ENCODE measurements at regions not wholly inside any gene's neighbourhood (a gene's known extent, or its start where the extent isn't known, plus 50 kb on each side); places are given as distances from the start of the nearest gene placed in this dataset.
"Not testable (repeated sequence)": the region's sequence is repeated elsewhere in the genome, so short reads cannot be mapped to it uniquely, and the experiment has no call there.

DNA sequence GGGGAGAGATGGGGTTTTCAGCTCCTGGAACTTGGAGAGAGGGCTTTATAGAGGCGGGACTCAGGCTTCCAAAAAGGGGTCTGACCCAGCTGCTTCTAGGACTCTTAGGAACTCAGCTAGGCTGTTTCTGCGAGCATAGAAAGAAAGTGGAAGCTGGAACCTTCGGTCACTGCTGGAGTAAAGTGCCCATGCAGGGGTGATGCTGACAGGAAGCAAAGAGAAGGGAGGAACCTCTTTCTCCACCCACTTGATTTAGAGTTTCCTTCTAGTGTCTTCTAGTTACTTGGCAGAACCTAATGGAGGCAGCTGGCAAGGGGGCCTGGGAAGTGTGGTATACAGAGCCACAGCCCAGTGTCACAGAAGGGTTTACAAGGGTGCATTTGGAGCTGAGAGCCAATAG, 283.6 kb downstream of the QKI start:
- no peak overlapping the region for H3K27ac Mint-ChIP-seq
- no peaks in the 10 kb centered on the region for H3K9me3 Mint-ChIP-seq
- Histone ChIP-seq H3K27ac (ENCODE audit: low read depth, low read length) (no peak overlapping the region), H3K36me3 (ENCODE audit: control insufficient read depth in 2 of 3, insufficient read depth in 3 of 3, low read length in 3 of 3) (no peaks in the 10 kb centered on the region), H3K27me3 (ENCODE audit: control insufficient read depth in 2 of 2, insufficient read depth in 2 of 2, low read length in 2 of 2) (no peaks in the 10 kb centered on the region), H3K4me3 (ENCODE audit: low read length) (no peak overlapping the region), H3K9me3 (ENCODE audit: control insufficient read depth in 2 of 3, low read length in 3 of 3) (no peaks in the 10 kb centered on the region), H3K4me1 (ENCODE audit: control insufficient read depth in 2 of 2, insufficient read depth in 2 of 2, low read length in 2 of 2) (no peaks in the 10 kb centered on the region)
- no peak overlapping the region for H3K4me3 Mint-ChIP-seq
- peaks cover 8 to 44% (median 33%) of the 10 kb centered on the region in 5 donors for H3K27me3 Mint-ChIP-seq
- DNase-seq: no peak
- no peak for ATAC-seq
- intact Hi-C loops (cut with micrococcal nuclease): no loop called here
- H3K36me3 Mint-ChIP-seq: no peaks in the 10 kb centered on the region
- POLR2A ChIA-PET: no interaction called here
- CTCF ChIA-PET: no interaction called here
- H3K4me1 Mint-ChIP-seq: no peaks in the 10 kb centered on the region

- ATAC-seq; H3K4me3 Mint-ChIP-seq; H3K36me3 ChIP-seq (ENCODE audit: control insufficient read depth in 2 of 3, insufficient read depth in 3 of 3, low read length in 3 of 3); DNase-seq; H3K9me3 ChIP-seq (ENCODE audit: control insufficient read depth in 2 of 3, low read length in 3 of 3); H3K27me3 ChIP-seq (ENCODE audit: control insufficient read depth in 2 of 2, insufficient read depth in 2 of 2, low read length in 2 of 2); H3K27ac ChIP-seq (ENCODE audit: low read depth, low read length); intact Hi-C loops (cut with micrococcal nuclease); H3K9me3 Mint-ChIP-seq; H3K4me1 ChIP-seq (ENCODE audit: control insufficient read depth in 2 of 2, insufficient read depth in 2 of 2, low read length in 2 of 2); POLR2A ChIA-PET; H3K4me1 Mint-ChIP-seq; H3K27ac Mint-ChIP-seq; H3K36me3 Mint-ChIP-seq; H3K4me3 ChIP-seq (ENCODE audit: low read length); CTCF ChIA-PET: not testable (repeated sequence)
- peaks cover 3 to 44% (median 33%) of the 10 kb centered on the region in 5 donors for H3K27me3 Mint-ChIP-seq
Observed at GRCh38 chr6:163696311-163696710, 281.8 kb downstream of the QKI start.

- H3K4me1 ChIP-seq (ENCODE audit: control insufficient read depth in 2 of 2, insufficient read depth in 2 of 2, low read length in 2 of 2): no peaks in the 10 kb centered on the region
- no peaks in the 10 kb centered on the region for H3K27me3 ChIP-seq (ENCODE audit: control insufficient read depth in 2 of 2, insufficient read depth in 2 of 2, low read length in 2 of 2)
- intact Hi-C loops (cut with micrococcal nuclease): no loop called here
- DNase-seq (no peak), ATAC-seq (no peak)
- ChIA-PET CTCF (no interaction called here), POLR2A (no interaction called here)
- no peaks in the 10 kb centered on the region for H3K36me3 ChIP-seq (ENCODE audit: control insufficient read depth in 2 of 3, insufficient read depth in 3 of 3, low read length in 3 of 3)
- H3K9me3 ChIP-seq (ENCODE audit: control insufficient read depth in 2 of 3, low read length in 3 of 3): no peaks in the 10 kb centered on the region
- no peak overlapping the region for H3K27ac Mint-ChIP-seq
- H3K27ac ChIP-seq (ENCODE audit: low read depth, low read length): no peak overlapping the region
- H3K4me1 Mint-ChIP-seq: no peaks in the 10 kb centered on the region
- H3K4me3 Mint-ChIP-seq: no peak overlapping the region
- no peaks in the 10 kb centered on the region for H3K36me3 Mint-ChIP-seq
- H3K9me3 Mint-ChIP-seq: no peaks in the 10 kb centered on the region
- no peak overlapping the region for H3K4me3 ChIP-seq (ENCODE audit: low read length)
- H3K27me3 Mint-ChIP-seq: peaks cover 3 to 44% (median 33%) of the 10 kb centered on the region in 5 donors
Observed at GRCh38 chr6:163695414-163695864, 280.9 kb downstream of the QKI start.

DNA sequence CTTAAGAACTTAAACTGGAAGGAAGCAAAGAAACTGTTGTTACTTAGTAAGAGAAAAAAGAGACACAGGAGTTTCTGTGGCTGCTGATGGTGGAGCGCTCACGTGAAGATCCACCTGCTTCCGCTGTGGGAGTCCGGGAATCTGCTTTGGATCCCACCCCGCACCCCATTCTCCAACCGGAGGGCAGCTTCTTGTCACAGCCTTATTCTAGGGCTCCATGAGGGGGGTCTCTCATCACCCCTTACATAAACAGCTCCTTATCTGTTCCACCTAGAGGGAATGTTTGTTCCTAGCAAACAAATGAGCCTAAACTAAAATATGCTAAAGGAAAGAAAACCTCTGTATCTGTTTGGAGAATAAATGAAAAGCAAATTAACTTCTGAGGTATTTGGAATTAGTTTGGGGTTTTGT, 280.5 kb downstream of the QKI start:
- H3K27me3 ChIP-seq (ENCODE audit: control insufficient read depth in 2 of 2, insufficient read depth in 2 of 2, low read length in 2 of 2): no peaks in the 10 kb centered on the region
- no peaks in the 10 kb centered on the region for H3K9me3 ChIP-seq (ENCODE audit: control insufficient read depth in 2 of 3, low read length in 3 of 3)
- Mint-ChIP-seq H3K27me3 (peaks cover 3 to 40% (median 30%) of the 10 kb centered on the region in 5 donors), H3K4me3 (no peak overlapping the region), H3K36me3 (no peaks in the 10 kb centered on the region), H3K27ac (no peak overlapping the region), H3K4me1 (no peaks in the 10 kb centered on the region), H3K9me3 (no peaks in the 10 kb centered on the region)
- ChIA-PET POLR2A (no interaction called here), CTCF (no interaction called here)
- ATAC-seq: no peak
- no peak overlapping the region for H3K4me3 ChIP-seq (ENCODE audit: low read length)
- DNase-seq: no peak
- no peak overlapping the region for H3K27ac ChIP-seq (ENCODE audit: low read depth, low read length)
- no peaks in the 10 kb centered on the region for H3K36me3 ChIP-seq (ENCODE audit: control insufficient read depth in 2 of 3, insufficient read depth in 3 of 3, low read length in 3 of 3)
- H3K4me1 ChIP-seq (ENCODE audit: control insufficient read depth in 2 of 2, insufficient read depth in 2 of 2, low read length in 2 of 2): no peaks in the 10 kb centered on the region
- intact Hi-C loops (cut with micrococcal nuclease): no loop called here

DNA sequence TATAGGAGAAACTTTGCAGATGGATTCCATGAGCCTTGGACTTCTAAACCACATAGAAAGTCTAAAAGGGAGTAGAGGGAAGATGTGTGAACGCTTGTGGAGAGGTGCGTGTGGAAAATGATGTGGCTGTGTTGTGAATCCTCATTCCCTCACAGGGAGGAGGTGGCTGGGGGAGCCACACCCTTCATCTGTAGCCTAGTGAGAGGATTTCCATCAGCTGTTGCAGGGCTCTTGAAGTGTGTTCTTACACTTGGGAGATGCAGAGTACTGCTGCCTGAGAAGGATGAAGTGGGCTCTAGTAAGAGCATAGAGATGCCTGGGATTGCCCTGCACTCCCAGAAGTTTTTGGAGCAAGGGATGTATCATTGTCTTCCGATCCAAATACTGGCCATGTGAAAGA, 279.6 kb downstream of the QKI start:
- intact Hi-C loops (cut with micrococcal nuclease): no loop called here
- no peaks in the 10 kb centered on the region for H3K27me3 ChIP-seq (ENCODE audit: control insufficient read depth in 2 of 2, insufficient read depth in 2 of 2, low read length in 2 of 2)
- Mint-ChIP-seq H3K9me3 (no peaks in the 10 kb centered on the region), H3K36me3 (no peaks in the 10 kb centered on the region), H3K4me3 (no peak overlapping the region), H3K27ac (no peak overlapping the region), H3K4me1 (no peaks in the 10 kb centered on the region), H3K27me3 (peaks cover 3 to 35% (median 28%) of the 10 kb centered on the region in 5 donors)
- no peak for DNase-seq
- no peaks in the 10 kb centered on the region for H3K9me3 ChIP-seq (ENCODE audit: control insufficient read depth in 2 of 3, low read length in 3 of 3)
- ChIA-PET POLR2A (no interaction called here), CTCF (no interaction called here)
- H3K36me3 ChIP-seq (ENCODE audit: control insufficient read depth in 2 of 3, insufficient read depth in 3 of 3, low read length in 3 of 3): no peaks in the 10 kb centered on the region
- ATAC-seq: no peak
- no peak overlapping the region for H3K27ac ChIP-seq (ENCODE audit: low read depth, low read length)
- no peak overlapping the region for H3K4me3 ChIP-seq (ENCODE audit: low read length)
- no peaks in the 10 kb centered on the region for H3K4me1 ChIP-seq (ENCODE audit: control insufficient read depth in 2 of 2, insufficient read depth in 2 of 2, low read length in 2 of 2)

GRCh38 chr6:163691049-163691448, 276.5 kb downstream of the QKI start:
- CTCF ChIA-PET: no interaction called here
- Histone ChIP-seq H3K4me3 (ENCODE audit: low read length) (no peak overlapping the region), H3K36me3 (ENCODE audit: control insufficient read depth in 2 of 3, insufficient read depth in 3 of 3, low read length in 3 of 3) (no peaks in the 10 kb centered on the region), H3K4me1 (ENCODE audit: control insufficient read depth in 2 of 2, insufficient read depth in 2 of 2, low read length in 2 of 2) (no peaks in the 10 kb centered on the region), H3K9me3 (ENCODE audit: control insufficient read depth in 2 of 3, low read length in 3 of 3) (no peaks in the 10 kb centered on the region), H3K27me3 (ENCODE audit: control insufficient read depth in 2 of 2, insufficient read depth in 2 of 2, low read length in 2 of 2) (no peaks in the 10 kb centered on the region), H3K27ac (ENCODE audit: low read depth, low read length) (no peak overlapping the region)
- Mint-ChIP-seq H3K27me3 (peaks cover 0 to 32% (median 27%) of the 10 kb centered on the region in 5 donors), H3K27ac (no peak overlapping the region), H3K4me1 (no peaks in the 10 kb centered on the region), H3K4me3 (no peak overlapping the region), H3K36me3 (no peaks in the 10 kb centered on the region), H3K9me3 (peaks cover 0 to 2% (median 0%) of the 10 kb centered on the region in 11 donors)
- intact Hi-C loops (cut with micrococcal nuclease): no loop called here
- DNase-seq (no peak), ATAC-seq (no peak)
- POLR2A ChIA-PET: no interaction called here

DNA sequence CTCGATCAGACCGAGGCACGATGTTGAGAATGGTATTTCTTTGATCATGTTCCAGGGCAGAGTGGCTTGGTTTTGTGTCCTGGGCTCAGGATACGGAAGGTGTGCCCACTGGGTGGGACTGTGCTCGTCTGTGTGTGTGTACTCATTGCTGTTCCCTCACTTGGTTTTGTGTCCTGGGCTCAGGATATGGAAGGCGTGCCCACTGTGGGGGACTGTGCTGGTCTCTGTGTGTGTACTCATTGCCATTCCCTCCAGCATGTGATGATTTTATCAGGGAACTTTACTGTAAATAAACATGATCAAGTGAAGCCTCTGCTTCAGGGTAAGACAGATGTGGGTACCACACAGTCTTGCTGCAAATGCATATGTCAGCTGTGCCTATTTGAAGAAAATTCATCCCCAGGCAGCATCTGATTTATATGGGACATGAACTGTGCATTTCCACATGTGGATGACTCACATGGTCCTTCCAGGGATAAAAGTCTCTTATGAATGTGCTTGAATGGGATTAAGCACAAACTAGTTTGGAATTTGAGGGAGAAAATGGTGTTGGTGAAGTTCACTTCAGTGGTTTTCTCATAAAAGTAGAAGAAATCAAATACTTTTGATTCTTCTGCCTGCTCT, 274.3 kb downstream of the QKI start:
- Mint-ChIP-seq H3K4me3 (no peak overlapping the region), H3K36me3 (peaks cover 0 to 3% (median 0%) of the 10 kb centered on the region in 5 donors), H3K27ac (no peak overlapping the region), H3K27me3 (peaks cover 0 to 33% (median 26%) of the 10 kb centered on the region in 5 donors), H3K9me3 (peaks cover 0 to 4% (median 2%) of the 10 kb centered on the region in 11 donors), H3K4me1 (no peaks in the 10 kb centered on the region)
- H3K4me3 ChIP-seq (ENCODE audit: low read length): no peak overlapping the region
- H3K4me1 ChIP-seq (ENCODE audit: control insufficient read depth in 2 of 2, insufficient read depth in 2 of 2, low read length in 2 of 2): no peaks in the 10 kb centered on the region
- no peaks in the 10 kb centered on the region for H3K36me3 ChIP-seq (ENCODE audit: control insufficient read depth in 2 of 3, insufficient read depth in 3 of 3, low read length in 3 of 3)
- no peaks in the 10 kb centered on the region for H3K9me3 ChIP-seq (ENCODE audit: control insufficient read depth in 2 of 3, low read length in 3 of 3)
- no peaks in the 10 kb centered on the region for H3K27me3 ChIP-seq (ENCODE audit: control insufficient read depth in 2 of 2, insufficient read depth in 2 of 2, low read length in 2 of 2)
- no peak overlapping the region for H3K27ac ChIP-seq (ENCODE audit: low read depth, low read length)
- DNase-seq (no peak), ATAC-seq (no peak)
- POLR2A ChIA-PET: no interaction called here
- intact Hi-C loops (cut with micrococcal nuclease): no loop called here
- CTCF ChIA-PET: no interaction called here
